ENCODE measurements at regions not wholly inside any gene's neighbourhood (a gene's known extent, or its start where the extent isn't known, plus 50 kb on each side); places are given as distances from the start of the nearest gene placed in this dataset.

DNA sequence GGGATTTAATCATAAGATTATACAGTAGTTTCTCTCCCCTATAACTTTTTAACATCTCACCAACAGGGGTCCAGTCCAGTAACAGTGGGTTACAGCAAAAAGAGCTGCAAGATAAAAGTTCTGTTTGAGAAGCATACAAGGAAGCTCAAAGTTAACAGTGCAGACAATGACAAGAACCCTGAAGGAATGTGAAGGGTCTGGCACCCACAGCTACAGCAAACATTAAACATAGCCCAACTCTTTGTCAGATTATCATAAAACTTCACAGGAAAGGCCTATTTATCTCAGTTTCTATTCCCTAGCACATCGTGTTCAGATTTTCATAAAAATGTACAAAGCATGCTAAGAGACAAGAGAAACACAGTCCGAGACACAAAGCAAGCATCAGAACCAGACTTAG, 309.4 kb downstream of the DIRAS2 start:
- peaks cover 8% of the 10 kb centered on the region for H3K79me1 ChIP-seq (replicated peaks; ENCODE audit: low read length, poor library complexity, severe bottlenecking)
- peak overlapping the region; percentile 86 for H2AK5ac ChIP-seq (ENCODE audit: low read length, severe bottlenecking)
- H2BK120ac ChIP-seq (ENCODE audit: low read depth, low read length) = peak overlapping the region; percentile 5
- no peak overlapping the region for H2BK12ac ChIP-seq (ENCODE audit: low read length in 2 of 2)
- H3K27me3 ChIP-seq (ENCODE audit: control insufficient read depth in 1 of 2, insufficient read depth in 1 of 2, low read length in 2 of 2) = no peaks in the 10 kb centered on the region
- no peak overlapping the region for H3K4me3 ChIP-seq (ENCODE audit: insufficient read depth in 1 of 2, low read depth in 1 of 2, low read length in 2 of 2)
- peak overlapping the region in 1 of 2 experiments; percentile 58 for H3K4ac ChIP-seq (ENCODE audit: low read depth in 1 of 2, low read length in 2 of 2)
- H2AFZ ChIP-seq (ENCODE audit: low read depth, low read length) = no peak overlapping the region
- H2BK15ac ChIP-seq (ENCODE audit: low read depth, poor library complexity, severe bottlenecking) = no peak overlapping the region
- H2BK5ac ChIP-seq (ENCODE audit: low read depth, low read length, poor library complexity, severe bottlenecking) = peak overlapping the region; percentile 68
- H3K4me2 ChIP-seq (ENCODE audit: low read length, poor library complexity, severe bottlenecking) = no peak overlapping the region
- peak overlapping the region; percentile 98 for H3K27ac ChIP-seq (ENCODE audit: low read length, poor library complexity, severe bottlenecking)
- H3K36me3 ChIP-seq (ENCODE audit: control insufficient read depth in 1 of 2, insufficient read depth in 2 of 2, low read depth in 1 of 2, low read length in 2 of 2) = peaks cover 0 to 2% of the 10 kb centered on the region in 2 experiments
- no peaks in the 10 kb centered on the region for H3K9me3 ChIP-seq (ENCODE audit: control insufficient read depth, low read length)
- DNase-seq = no peak
- H4K91ac ChIP-seq (ENCODE audit: low read length) = no peak overlapping the region
- no peak overlapping the region for H3K18ac ChIP-seq (ENCODE audit: low read depth in 1 of 2, low read length in 2 of 2)
- no peak overlapping the region for H3K14ac ChIP-seq (ENCODE audit: low read length in 2 of 2)
- H4K8ac ChIP-seq (ENCODE audit: low read length) = peak overlapping the region; percentile 84
- peaks cover 1% of the 10 kb centered on the region for H3K4me1 ChIP-seq (ENCODE audit: control insufficient read depth, insufficient read depth, low read depth, low read length)
- peak overlapping the region; percentile 92 for H3K9ac ChIP-seq (ENCODE audit: low read length)
- 56% methylated on average over 1 of the region's 2 CpGs for WGBS
- H3K23ac ChIP-seq (ENCODE audit: low read length in 2 of 2) = no peak overlapping the region

DNA sequence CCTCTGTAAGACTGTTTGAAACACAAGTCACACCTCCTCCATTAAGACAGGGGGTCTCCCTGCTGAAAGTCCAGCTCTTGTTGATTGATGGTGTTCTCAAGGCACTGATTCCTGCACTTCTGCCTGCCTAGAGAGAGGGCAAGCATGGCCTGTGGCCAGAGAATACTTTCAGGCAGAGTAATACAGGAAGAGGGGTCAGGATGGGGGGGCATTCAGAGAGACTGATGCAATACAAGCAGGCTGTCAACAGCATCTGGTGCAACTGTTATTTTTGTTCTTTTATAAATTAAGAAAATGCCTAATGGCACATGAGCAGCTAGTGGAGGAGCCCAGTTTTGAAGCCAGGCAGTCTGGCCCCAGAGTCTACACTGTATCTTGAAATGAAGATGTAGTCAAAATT, 302.2 kb downstream of the DIRAS2 start:
- Histone ChIP-seq H3K18ac (ENCODE audit: low read depth in 1 of 2, low read length in 2 of 2) (no peak overlapping the region), H3K79me1 (replicated peaks; ENCODE audit: low read length, poor library complexity, severe bottlenecking) (peaks cover 9% of the 10 kb centered on the region), H3K4me2 (ENCODE audit: low read length, poor library complexity, severe bottlenecking) (no peak overlapping the region), H3K4me3 (ENCODE audit: insufficient read depth in 1 of 2, low read depth in 1 of 2, low read length in 2 of 2) (no peak overlapping the region), H2BK12ac (ENCODE audit: low read length in 2 of 2) (no peak overlapping the region), H4K8ac (ENCODE audit: low read length) (no peak overlapping the region), H2AFZ (ENCODE audit: low read depth, low read length) (no peak overlapping the region), H3K4me1 (ENCODE audit: control insufficient read depth, insufficient read depth, low read depth, low read length) (peaks cover 6% of the 10 kb centered on the region), H2BK5ac (ENCODE audit: low read depth, low read length, poor library complexity, severe bottlenecking) (peak overlapping the region; percentile 21), H3K9me3 (ENCODE audit: control insufficient read depth, low read length) (no peaks in the 10 kb centered on the region), H2BK120ac (ENCODE audit: low read depth, low read length) (no peak overlapping the region), H3K27me3 (ENCODE audit: control insufficient read depth in 1 of 2, insufficient read depth in 1 of 2, low read length in 2 of 2) (no peaks in the 10 kb centered on the region), H3K14ac (ENCODE audit: low read length in 2 of 2) (no peak overlapping the region), H3K4ac (ENCODE audit: low read depth in 1 of 2, low read length in 2 of 2) (no peak overlapping the region), H4K91ac (ENCODE audit: low read length) (no peak overlapping the region), H3K9ac (ENCODE audit: low read length) (no peak overlapping the region), H3K36me3 (ENCODE audit: control insufficient read depth in 1 of 2, insufficient read depth in 2 of 2, low read depth in 1 of 2, low read length in 2 of 2) (peaks cover 0 to 2% of the 10 kb centered on the region in 2 experiments), H2BK15ac (ENCODE audit: low read depth, poor library complexity, severe bottlenecking) (no peak overlapping the region), H2AK5ac (ENCODE audit: low read length, severe bottlenecking) (no peak overlapping the region), H3K27ac (ENCODE audit: low read length, poor library complexity, severe bottlenecking) (peak overlapping the region; percentile 83), H3K23ac (ENCODE audit: low read length in 2 of 2) (no peak overlapping the region)
- DNase-seq = peak; percentile 84

DNA sequence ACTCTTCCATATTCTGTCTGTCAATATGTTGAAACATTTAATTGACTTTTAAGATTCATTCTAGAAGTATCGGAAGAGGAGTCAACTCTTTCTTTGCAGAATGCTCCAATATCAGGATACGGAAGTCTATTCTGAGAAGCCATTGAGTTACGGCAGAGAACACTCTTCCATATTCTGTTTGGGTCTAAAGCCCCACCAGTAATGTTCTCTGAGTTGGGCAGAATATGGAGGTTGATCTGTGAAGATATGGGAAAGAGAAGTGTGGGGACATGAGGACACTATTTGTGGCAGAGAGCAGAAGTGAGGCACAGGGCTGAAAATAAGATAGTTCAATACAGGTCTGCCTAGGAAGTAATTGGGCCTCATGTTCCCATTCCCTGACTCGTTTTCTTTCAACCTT, 300.0 kb downstream of the DIRAS2 start:
- H3K79me1 ChIP-seq (replicated peaks; ENCODE audit: low read length, poor library complexity, severe bottlenecking) = peaks cover 13% of the 10 kb centered on the region
- no peak overlapping the region for H3K18ac ChIP-seq (ENCODE audit: low read depth in 1 of 2, low read length in 2 of 2)
- no peak for DNase-seq
- H2BK5ac ChIP-seq (ENCODE audit: low read depth, low read length, poor library complexity, severe bottlenecking) = no peak overlapping the region
- no peak overlapping the region for H2BK15ac ChIP-seq (ENCODE audit: low read depth, poor library complexity, severe bottlenecking)
- H2BK12ac ChIP-seq (ENCODE audit: low read length in 2 of 2) = no peak overlapping the region
- peaks cover 6% of the 10 kb centered on the region for H3K4me1 ChIP-seq (ENCODE audit: control insufficient read depth, insufficient read depth, low read depth, low read length)
- H3K4me2 ChIP-seq (ENCODE audit: low read length, poor library complexity, severe bottlenecking) = no peak overlapping the region
- no peak overlapping the region for H3K4ac ChIP-seq (ENCODE audit: low read depth in 1 of 2, low read length in 2 of 2)
- peak overlapping the region; percentile 81 for H2AK5ac ChIP-seq (ENCODE audit: low read length, severe bottlenecking)
- H3K27ac ChIP-seq (ENCODE audit: low read length, poor library complexity, severe bottlenecking) = peak overlapping the region; percentile 58
- H3K14ac ChIP-seq (ENCODE audit: low read length in 2 of 2) = no peak overlapping the region
- no peaks in the 10 kb centered on the region for H3K27me3 ChIP-seq (ENCODE audit: control insufficient read depth in 1 of 2, insufficient read depth in 1 of 2, low read length in 2 of 2)
- no peaks in the 10 kb centered on the region for H3K9me3 ChIP-seq (ENCODE audit: control insufficient read depth, low read length)
- H4K8ac ChIP-seq (ENCODE audit: low read length) = no peak overlapping the region
- H2AFZ ChIP-seq (ENCODE audit: low read depth, low read length) = no peak overlapping the region
- no peak overlapping the region for H4K91ac ChIP-seq (ENCODE audit: low read length)
- H2BK120ac ChIP-seq (ENCODE audit: low read depth, low read length) = no peak overlapping the region
- WGBS = 80% methylated on average over 4 of the region's 4 CpGs
- H3K23ac ChIP-seq (ENCODE audit: low read length in 2 of 2) = no peak overlapping the region
- H3K36me3 ChIP-seq (ENCODE audit: control insufficient read depth in 1 of 2, insufficient read depth in 2 of 2, low read depth in 1 of 2, low read length in 2 of 2) = peaks cover 0 to 3% of the 10 kb centered on the region in 2 experiments
- H3K9ac ChIP-seq (ENCODE audit: low read length) = no peak overlapping the region
- no peak overlapping the region for H3K4me3 ChIP-seq (ENCODE audit: insufficient read depth in 1 of 2, low read depth in 1 of 2, low read length in 2 of 2)

DNA sequence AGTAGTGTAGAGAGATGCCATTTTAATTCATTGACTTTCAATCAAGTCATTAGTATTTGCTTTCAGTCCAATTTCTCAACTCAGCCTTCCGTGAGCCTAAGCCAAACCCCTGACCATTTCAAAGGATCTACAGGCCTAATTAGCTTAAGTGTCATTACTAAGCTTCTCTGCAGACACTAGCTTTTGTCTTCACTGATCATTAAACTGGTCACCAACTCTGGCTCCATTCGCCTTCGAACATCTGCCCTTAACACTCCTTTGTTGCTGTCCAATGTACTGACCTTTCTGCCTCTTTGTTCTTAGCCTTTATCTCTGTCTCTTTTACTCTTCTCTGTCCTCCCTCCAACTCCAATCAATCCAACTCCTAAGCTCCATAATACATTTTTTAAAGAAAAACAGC, 299.3 kb downstream of the DIRAS2 start:
- Histone ChIP-seq H3K79me1 (replicated peaks; ENCODE audit: low read length, poor library complexity, severe bottlenecking) (peaks cover 14% of the 10 kb centered on the region), H3K14ac (ENCODE audit: low read length in 2 of 2) (no peak overlapping the region)
- 90% methylated on average over 3 of the region's 3 CpGs for WGBS

More for the DNA sequence above, 299.3 kb downstream of the DIRAS2 start:
- Histone ChIP-seq H4K91ac (ENCODE audit: low read length) (no peak overlapping the region), H4K8ac (ENCODE audit: low read length) (no peak overlapping the region), H3K36me3 (ENCODE audit: control insufficient read depth in 1 of 2, insufficient read depth in 2 of 2, low read depth in 1 of 2, low read length in 2 of 2) (peaks cover 0 to 3% of the 10 kb centered on the region in 2 experiments), H3K9ac (ENCODE audit: low read length) (no peak overlapping the region), H2AK5ac (ENCODE audit: low read length, severe bottlenecking) (peak overlapping the region; percentile 17), H3K4me3 (ENCODE audit: insufficient read depth in 1 of 2, low read depth in 1 of 2, low read length in 2 of 2) (no peak overlapping the region), H3K4ac (ENCODE audit: low read depth in 1 of 2, low read length in 2 of 2) (no peak overlapping the region), H2BK5ac (ENCODE audit: low read depth, low read length, poor library complexity, severe bottlenecking) (no peak overlapping the region), H2BK12ac (ENCODE audit: low read length in 2 of 2) (no peak overlapping the region), H3K4me1 (ENCODE audit: control insufficient read depth, insufficient read depth, low read depth, low read length) (peaks cover 6% of the 10 kb centered on the region), H3K27me3 (ENCODE audit: control insufficient read depth in 1 of 2, insufficient read depth in 1 of 2, low read length in 2 of 2) (no peaks in the 10 kb centered on the region), H2BK15ac (ENCODE audit: low read depth, poor library complexity, severe bottlenecking) (no peak overlapping the region), H2AFZ (ENCODE audit: low read depth, low read length) (no peak overlapping the region), H3K23ac (ENCODE audit: low read length in 2 of 2) (no peak overlapping the region), H3K18ac (ENCODE audit: low read depth in 1 of 2, low read length in 2 of 2) (no peak overlapping the region), H2BK120ac (ENCODE audit: low read depth, low read length) (no peak overlapping the region), H3K9me3 (ENCODE audit: control insufficient read depth, low read length) (peaks cover 4% of the 10 kb centered on the region), H3K27ac (ENCODE audit: low read length, poor library complexity, severe bottlenecking) (peak overlapping the region; percentile 90), H3K4me2 (ENCODE audit: low read length, poor library complexity, severe bottlenecking) (no peak overlapping the region)
- peak; percentile 37 for DNase-seq
